ENCODE measurements at regions not wholly inside any gene's neighbourhood (a gene's known extent, or its start where the extent isn't known, plus 50 kb on each side); places are given as distances from the start of the nearest gene placed in this dataset.
"Not testable (repeated sequence)": the region's sequence is repeated elsewhere in the genome, so short reads cannot be mapped to it uniquely, and the experiment has no call there.

- Mint-ChIP-seq H3K4me3 (no peak overlapping the region), H3K4me1 (ENCODE audit: low read depth) (no peaks in the 10 kb centered on the region), H3K9me3 (no peaks in the 10 kb centered on the region), H3K36me3 (ENCODE audit: insufficient read depth) (no peaks in the 10 kb centered on the region), H3K27me3 (ENCODE audit: low read depth) (no peaks in the 10 kb centered on the region)
- DNase-seq: no peak
- no peak for ATAC-seq
These were observed 124.2 kb downstream of the ASB7 start for GRCh38 chr15:100726421-100727190.

GRCh38 chr15:100727291-100727851, 125.0 kb downstream of the ASB7 start:
- Mint-ChIP-seq H3K9me3 (no peaks in the 10 kb centered on the region), H3K4me3 (no peak overlapping the region), H3K36me3 (ENCODE audit: insufficient read depth) (no peaks in the 10 kb centered on the region), H3K4me1 (ENCODE audit: low read depth) (no peaks in the 10 kb centered on the region), H3K27me3 (ENCODE audit: low read depth) (no peaks in the 10 kb centered on the region)
- ATAC-seq: no peak
- no peak for DNase-seq

- Mint-ChIP-seq H3K36me3 (ENCODE audit: insufficient read depth) (no peaks in the 10 kb centered on the region), H3K4me3 (no peak overlapping the region), H3K27me3 (ENCODE audit: low read depth) (no peaks in the 10 kb centered on the region), H3K9me3 (no peaks in the 10 kb centered on the region), H3K4me1 (ENCODE audit: low read depth) (no peaks in the 10 kb centered on the region)
- ATAC-seq (no peak), DNase-seq (no peak)
These were observed 126.2 kb downstream of the ASB7 start for GRCh38 chr15:100728371-100729201.

GRCh38 chr15:100729461-100729860, 127.1 kb downstream of the ASB7 start:
- no peak overlapping the region for H3K4me3 Mint-ChIP-seq
- H3K4me1 Mint-ChIP-seq (ENCODE audit: low read depth): no peaks in the 10 kb centered on the region
- no peak for DNase-seq

GRCh38 chr15:100730129-100730528, 127.7 kb downstream of the ASB7 start:
- H3K27me3 Mint-ChIP-seq (ENCODE audit: low read depth): no peaks in the 10 kb centered on the region
- no peaks in the 10 kb centered on the region for H3K4me1 Mint-ChIP-seq (ENCODE audit: low read depth)
- no peak for DNase-seq
- no peaks in the 10 kb centered on the region for H3K9me3 Mint-ChIP-seq
- no peak for ATAC-seq
- H3K36me3 Mint-ChIP-seq (ENCODE audit: insufficient read depth): no peaks in the 10 kb centered on the region
- H3K4me3 Mint-ChIP-seq: no peak overlapping the region

More at GRCh38 chr15:100729461-100729860, 127.1 kb downstream of the ASB7 start:
- no peaks in the 10 kb centered on the region for H3K9me3 Mint-ChIP-seq
- no peaks in the 10 kb centered on the region for H3K36me3 Mint-ChIP-seq (ENCODE audit: insufficient read depth)
- ATAC-seq: no peak
- H3K27me3 Mint-ChIP-seq (ENCODE audit: low read depth): no peaks in the 10 kb centered on the region

GRCh38 chr15:100730655-100731266, 128.4 kb downstream of the ASB7 start:
- no peaks in the 10 kb centered on the region for H3K36me3 Mint-ChIP-seq (ENCODE audit: insufficient read depth)

GRCh38 chr15:100731267-100732152, 129.1 kb downstream of the ASB7 start:
- Mint-ChIP-seq H3K4me1 (ENCODE audit: low read depth) (no peaks in the 10 kb centered on the region), H3K4me3 (no peak overlapping the region), H3K27me3 (ENCODE audit: low read depth) (no peaks in the 10 kb centered on the region), H3K9me3 (no peaks in the 10 kb centered on the region), H3K36me3 (ENCODE audit: insufficient read depth) (no peaks in the 10 kb centered on the region)
- DNase-seq (no peak), ATAC-seq (no peak)

More at GRCh38 chr15:100730655-100731266, 128.4 kb downstream of the ASB7 start:
- no peaks in the 10 kb centered on the region for H3K27me3 Mint-ChIP-seq (ENCODE audit: low read depth)
- no peak overlapping the region for H3K4me3 Mint-ChIP-seq
- H3K9me3 Mint-ChIP-seq: no peaks in the 10 kb centered on the region
- H3K4me1 Mint-ChIP-seq (ENCODE audit: low read depth): no peaks in the 10 kb centered on the region
- no peak for DNase-seq
- no peak for ATAC-seq

- DNase-seq (no peak), ATAC-seq (no peak)
- Mint-ChIP-seq H3K27me3 (ENCODE audit: low read depth) (no peaks in the 10 kb centered on the region), H3K9me3 (no peaks in the 10 kb centered on the region), H3K4me3 (no peak overlapping the region), H3K4me1 (ENCODE audit: low read depth) (no peaks in the 10 kb centered on the region), H3K36me3 (ENCODE audit: insufficient read depth) (no peaks in the 10 kb centered on the region)
These were observed 130.0 kb downstream of the ASB7 start for GRCh38 chr15:100732211-100733055.

GRCh38 chr15:100733101-100733842, 130.9 kb downstream of the ASB7 start:
- no peaks in the 10 kb centered on the region for H3K27me3 Mint-ChIP-seq (ENCODE audit: low read depth)
- no peak overlapping the region for H3K4me3 Mint-ChIP-seq
- no peaks in the 10 kb centered on the region for H3K4me1 Mint-ChIP-seq (ENCODE audit: low read depth)
- no peaks in the 10 kb centered on the region for H3K36me3 Mint-ChIP-seq (ENCODE audit: insufficient read depth)
- ATAC-seq (no peak), DNase-seq (no peak)
- H3K9me3 Mint-ChIP-seq: no peaks in the 10 kb centered on the region

GRCh38 chr15:100733843-100734185, 131.4 kb downstream of the ASB7 start:
- not testable (repeated sequence) for DNase-seq; ATAC-seq; H3K4me3 Mint-ChIP-seq; H3K9me3 Mint-ChIP-seq; H3K36me3 Mint-ChIP-seq (ENCODE audit: insufficient read depth); H3K4me1 Mint-ChIP-seq (ENCODE audit: low read depth); H3K27me3 Mint-ChIP-seq (ENCODE audit: low read depth)

- Mint-ChIP-seq H3K27me3 (ENCODE audit: low read depth) (no peaks in the 10 kb centered on the region), H3K9me3 (no peaks in the 10 kb centered on the region), H3K4me3 (no peak overlapping the region), H3K36me3 (ENCODE audit: insufficient read depth) (no peaks in the 10 kb centered on the region), H3K4me1 (ENCODE audit: low read depth) (no peaks in the 10 kb centered on the region)
- no peak for DNase-seq
- ATAC-seq: no peak
These were observed 132.2 kb downstream of the ASB7 start for GRCh38 chr15:100734586-100734985.

GRCh38 chr15:100735129-100736053, 133.0 kb downstream of the ASB7 start:
- DNase-seq: no peak
- Mint-ChIP-seq H3K4me3 (no peak overlapping the region), H3K27me3 (ENCODE audit: low read depth) (no peaks in the 10 kb centered on the region), H3K4me1 (ENCODE audit: low read depth) (no peaks in the 10 kb centered on the region), H3K9me3 (no peaks in the 10 kb centered on the region), H3K36me3 (ENCODE audit: insufficient read depth) (no peaks in the 10 kb centered on the region)
- ATAC-seq: no peak
